COLO829 (cell line): ENCODE measurements at regions not wholly inside any gene's neighbourhood (a gene's known extent, or its start where the extent isn't known, plus 50 kb on each side); places are given as distances from the start of the nearest gene placed in this dataset.
A peak's percentile ranks its signal among the peaks of the same experiment; 100 is the strongest.
"Not testable (repeated sequence)": the region's sequence is repeated elsewhere in the genome, so short reads cannot be mapped to it uniquely, and the experiment has no call there.

Experiments used
- DNase-seq: peaks from one replicate; pipeline ENCODE4 v3.0.0; 2012; ENCODE audit warnings: low spot score

DNA sequence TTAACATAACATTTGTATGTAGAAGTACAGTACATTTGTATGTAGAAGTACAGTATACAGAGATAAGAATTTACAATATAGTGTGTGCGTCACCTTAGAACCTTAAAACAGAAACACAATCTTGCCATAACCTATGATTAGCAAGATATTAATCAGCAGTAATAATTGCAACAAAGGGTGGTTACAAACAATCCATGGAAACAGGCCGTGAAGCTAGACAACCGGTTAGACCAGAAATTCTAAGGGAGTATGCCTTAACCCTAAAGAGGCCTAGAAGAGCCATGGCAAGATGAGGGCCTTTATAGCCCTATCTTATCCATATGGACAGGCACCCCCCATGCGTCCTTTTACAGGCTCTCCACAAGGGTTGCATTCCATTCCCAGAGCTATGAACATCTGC, 605.9 kb downstream of the KCNT2 start:
- DNase-seq = not testable (repeated sequence)

DNA sequence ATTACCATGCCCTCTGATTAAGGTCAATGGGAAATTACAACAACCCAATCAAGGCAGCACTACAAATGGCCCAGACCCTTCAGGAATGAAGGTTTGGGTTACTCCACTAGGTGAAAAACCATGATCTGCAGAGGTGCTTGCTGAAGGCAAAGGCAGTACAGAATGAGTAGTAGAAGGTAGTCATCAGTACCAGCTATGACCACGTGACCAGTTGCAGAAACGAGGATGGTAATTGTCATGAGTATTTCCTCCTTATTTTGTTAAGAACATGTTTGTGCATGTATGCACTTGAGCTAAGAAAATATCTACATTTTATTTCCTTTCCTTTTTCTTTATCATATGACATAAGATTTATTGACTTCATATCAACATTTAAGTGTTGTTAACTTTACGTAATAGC, 607.1 kb downstream of the KCNT2 start:
- no peak for DNase-seq

DNA sequence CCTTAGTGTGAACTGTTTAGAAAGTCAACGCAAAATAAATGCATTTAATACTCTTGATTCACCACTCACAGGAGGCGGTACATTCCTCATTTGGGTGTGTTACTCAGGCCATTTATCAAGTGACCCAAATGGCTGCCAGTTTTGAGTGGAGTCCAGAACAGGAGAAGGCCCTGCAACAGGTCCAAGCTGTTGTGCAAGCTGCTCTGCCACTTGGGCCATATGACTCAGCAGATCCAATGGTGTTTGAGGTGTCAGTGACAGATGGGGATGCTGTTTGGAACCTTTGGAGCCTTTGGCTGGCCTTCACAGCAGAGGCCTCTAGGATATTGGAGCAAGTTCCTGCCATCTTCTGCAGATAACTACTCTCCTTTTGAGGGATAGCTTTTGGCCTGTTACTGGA, 609.2 kb downstream of the KCNT2 start:
- DNase-seq = no peak

DNA sequence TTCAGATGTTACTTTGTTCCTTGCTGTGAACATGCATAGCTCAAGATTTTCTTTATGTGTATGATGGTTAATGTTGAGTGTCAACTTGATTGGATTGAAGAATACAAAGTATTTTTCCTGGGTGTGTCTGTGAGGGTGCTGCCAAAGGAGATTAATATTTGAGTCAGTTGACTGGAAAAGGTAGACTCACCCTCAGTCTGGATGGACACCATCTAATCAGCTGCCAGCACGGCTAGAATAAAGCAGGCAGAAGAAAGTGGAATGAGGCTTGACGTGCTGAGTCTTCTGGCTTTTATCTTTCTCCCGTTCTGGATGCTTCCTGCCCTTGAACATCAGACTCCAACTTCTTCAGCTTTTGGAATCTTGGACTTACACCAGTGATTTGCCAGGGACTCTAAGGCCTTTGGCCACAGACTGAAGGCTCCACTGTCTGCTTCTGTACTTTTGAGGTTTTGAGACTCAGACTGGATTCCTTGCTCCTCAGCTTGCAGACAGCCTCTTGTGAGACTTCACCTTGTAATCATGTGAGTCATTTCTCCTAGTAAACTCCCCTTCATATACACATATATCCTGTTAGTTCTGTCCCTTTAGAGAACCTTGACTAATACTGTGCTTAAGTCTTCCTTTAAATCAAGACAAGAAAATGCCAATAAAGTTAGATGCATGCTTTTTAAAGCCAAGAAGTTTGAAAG, 626.6 kb downstream of the KCNT2 start:
- no peak for DNase-seq

DNA sequence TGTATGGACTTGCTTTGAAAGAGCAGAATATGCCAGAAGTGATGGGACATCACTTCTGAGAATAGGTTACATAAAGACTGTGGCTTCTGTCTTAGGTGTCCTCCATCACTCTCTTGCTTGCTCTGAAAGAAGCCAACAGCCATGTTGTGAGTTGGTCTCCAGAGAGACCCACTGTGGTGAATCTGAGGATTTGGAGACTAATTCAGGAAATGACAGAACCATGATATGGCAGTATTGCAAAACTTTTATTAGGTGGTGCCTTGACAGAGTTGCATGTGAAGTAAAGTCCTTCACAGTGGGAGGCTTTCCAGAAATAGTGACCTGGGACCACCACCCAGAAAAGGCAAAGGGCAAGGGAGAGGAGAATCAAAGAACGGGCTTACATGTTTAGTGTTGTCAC, 628.6 kb downstream of the KCNT2 start:
- no peak for DNase-seq

DNA sequence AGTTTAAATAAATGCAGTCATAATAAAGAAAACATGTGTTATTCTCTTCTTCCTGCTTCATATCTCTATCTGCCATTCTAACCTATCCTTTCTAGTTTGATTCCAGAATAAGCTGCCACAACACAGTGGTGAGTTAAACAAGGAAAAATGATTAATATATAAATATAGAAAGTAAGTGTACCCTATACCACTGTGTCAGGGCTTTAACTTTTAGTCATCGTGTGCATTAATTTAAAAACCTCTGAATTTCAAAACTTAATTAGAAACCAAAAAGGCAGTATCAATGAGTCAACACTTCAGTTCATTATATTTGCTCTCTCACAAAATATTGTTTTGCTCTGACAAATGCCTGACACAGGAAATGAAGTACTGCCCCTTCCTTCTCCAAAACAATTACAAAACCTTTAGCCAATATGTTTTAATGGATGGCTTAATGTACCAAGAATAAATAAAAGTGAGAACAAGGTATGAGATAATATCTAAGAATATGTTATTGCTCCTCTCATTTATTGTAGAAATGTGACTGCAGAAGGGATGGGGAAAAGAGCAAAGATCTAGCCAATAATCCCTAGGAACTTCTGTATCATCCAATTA, 634.8 kb downstream of the KCNT2 start:
- DNase-seq = no peak

DNA sequence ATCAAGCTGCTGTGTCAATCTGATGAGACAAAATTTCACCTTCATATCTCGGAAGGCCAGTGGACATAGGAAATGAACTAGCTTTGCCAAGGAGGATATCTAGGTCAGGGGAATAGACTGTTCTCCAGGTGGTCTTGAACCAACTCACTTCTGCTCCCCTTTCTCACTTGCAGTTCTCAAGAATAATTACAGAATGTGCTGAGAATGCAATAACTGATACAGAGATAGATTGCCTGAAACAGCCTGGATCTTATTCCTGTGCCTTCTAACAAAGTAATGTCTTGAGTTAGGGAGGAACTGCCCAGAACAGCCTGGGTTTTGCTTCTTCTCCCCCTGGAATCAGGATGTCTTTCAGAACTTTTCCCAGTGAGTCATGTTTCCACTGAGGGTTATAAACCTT, 636.7 kb downstream of the KCNT2 start:
- no peak for DNase-seq

DNA sequence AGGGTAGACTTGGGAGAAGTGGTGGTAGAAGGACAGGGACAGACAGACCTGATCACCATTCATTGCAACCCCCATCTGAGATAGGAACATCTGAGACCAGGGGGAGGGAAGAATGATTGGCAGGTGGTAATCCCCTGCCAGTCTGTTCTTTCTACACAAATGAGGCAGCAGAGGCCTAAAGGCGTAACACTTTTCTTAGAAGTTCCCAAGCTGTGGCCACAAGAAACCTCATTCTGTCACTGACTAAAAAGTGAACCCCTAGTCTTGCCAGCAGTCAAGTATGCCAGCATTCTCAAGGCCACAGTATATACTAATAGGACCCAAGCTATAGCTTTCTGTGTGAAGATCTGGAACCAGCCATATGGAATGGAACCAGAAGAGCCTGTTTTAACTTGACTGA, 638.0 kb downstream of the KCNT2 start:
- DNase-seq = no peak

DNA sequence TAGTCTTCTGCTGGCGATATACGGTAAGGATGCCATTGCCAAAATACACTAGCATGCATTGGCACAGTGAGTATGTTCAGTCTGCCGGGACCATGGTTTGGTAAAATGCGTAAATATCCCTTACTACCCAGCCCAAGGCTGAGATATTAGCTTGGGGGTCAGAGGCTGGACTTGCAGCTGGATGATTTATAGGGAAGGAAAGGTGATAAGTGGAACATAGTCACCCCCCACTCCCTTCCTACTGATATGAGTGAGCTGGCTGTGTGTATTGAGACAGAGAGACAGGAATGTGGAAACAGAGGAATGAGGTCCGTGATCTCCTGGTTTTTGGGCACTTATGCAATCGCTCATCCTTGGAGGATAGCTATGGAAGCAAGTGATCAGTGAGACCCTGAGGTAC, 642.8 kb downstream of the KCNT2 start:
- DNase-seq = no peak

DNA sequence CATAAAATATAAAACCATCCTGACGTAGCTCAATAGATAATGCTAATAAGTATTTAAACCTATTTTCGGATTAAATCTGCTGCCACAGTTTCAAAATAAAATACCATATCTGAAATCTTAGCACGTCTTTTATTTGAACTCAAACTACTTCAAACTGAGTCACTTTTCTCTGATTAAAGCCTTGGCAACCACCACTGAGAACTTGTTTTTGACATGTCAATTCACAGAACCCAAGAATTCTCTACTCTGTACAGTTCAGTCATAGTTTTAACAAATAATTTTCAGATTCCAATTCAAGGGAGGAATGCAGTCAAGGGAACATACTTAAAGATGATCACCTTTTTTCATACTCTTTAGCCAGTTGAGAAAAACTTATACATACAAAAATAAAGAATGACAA, 643.2 kb downstream of the KCNT2 start:
- no peak for DNase-seq

DNA sequence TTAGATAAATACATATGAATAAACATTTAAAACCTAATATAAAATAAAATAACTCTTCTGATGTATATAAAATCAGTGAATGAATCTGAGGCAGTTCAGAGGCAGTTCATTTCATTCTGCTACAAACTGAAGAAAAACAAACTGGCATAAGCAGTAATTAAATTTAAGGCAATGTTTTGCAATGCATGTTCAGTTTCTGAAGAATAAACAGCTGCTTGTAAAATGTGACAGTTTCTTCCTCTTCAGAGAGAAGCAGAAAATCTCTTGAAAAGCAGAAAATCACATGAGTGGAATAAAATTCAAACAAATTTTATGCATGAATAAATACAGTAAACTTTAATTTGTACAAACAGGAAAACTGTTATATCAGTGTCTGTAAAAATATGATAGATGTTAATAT, 643.7 kb downstream of the KCNT2 start:
- no peak for DNase-seq

DNA sequence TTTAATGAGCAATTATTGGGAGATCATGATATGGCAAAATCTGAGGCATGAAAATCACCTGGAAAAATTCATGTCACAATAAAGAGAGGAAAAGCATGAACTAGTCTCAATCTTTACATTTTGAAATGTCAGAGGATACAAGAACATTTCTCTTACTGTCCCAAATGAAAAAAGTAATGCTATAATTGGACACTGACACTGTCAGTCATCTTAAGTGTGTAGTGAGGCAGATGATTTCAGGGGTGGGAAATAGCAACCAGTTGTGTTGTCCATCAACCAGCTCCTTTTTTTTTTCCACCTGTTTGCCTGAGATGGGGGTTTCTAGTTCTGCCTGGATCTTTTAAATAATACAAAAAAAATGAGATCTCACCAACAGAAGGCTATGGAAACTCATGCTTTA, 646.2 kb downstream of the KCNT2 start:
- DNase-seq = no peak

DNA sequence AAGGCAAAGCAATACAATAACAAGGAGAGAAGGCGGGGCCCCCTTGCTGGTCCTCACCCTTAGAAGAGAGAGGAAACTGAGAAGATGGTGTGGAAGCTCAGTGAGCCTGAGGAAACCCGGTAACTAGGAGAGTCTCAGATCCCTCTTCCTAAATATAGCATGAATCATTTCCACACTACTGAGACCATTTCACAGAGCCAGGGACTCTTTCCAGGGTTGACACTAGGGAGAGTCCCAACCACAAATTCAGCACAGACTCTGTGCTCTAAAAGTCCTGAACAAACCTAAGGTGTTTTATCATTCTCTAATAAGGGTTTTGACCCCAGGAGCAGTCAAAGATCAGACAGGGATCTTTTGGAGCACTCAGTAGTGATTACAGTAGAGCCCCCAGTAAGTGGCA, 647.7 kb downstream of the KCNT2 start:
- no peak for DNase-seq

DNA sequence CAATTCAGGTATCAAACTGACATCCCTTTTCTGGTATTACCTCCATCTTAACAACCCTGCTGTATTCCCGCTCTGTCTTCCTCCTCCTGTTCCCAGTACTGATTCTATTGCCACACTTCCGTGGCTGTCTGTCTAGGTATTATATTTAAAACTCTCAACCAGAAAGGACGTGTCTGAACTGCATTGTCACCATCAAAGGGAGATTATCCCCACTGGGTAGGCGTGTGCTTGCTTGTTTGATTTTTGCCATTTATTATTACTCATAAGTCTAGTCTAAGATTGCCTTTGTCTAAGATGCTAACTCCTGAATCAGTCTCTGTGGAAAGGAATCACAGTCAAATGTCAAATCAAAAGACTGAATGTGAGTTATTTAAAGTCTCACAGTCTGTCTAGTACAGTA, 650.1 kb downstream of the KCNT2 start:
- peak; percentile 74 for DNase-seq

DNA sequence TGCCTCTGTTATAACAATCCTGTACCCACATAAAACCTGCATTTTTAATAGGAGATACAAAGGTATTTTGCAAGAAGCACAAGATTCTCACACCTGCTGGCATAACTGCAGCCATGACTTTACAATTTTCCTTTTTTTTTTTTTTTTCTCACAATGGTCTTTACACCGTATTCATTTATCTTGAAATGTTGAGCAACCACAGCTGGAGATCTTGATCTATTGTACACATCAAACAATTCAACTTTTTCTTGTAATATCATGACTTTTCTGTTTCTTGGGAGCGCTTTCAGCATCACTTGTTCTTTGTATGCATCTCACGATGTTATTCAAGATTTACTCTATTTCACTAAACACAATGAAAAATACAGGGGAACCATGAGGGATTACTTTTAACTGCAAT, 651.4 kb downstream of the KCNT2 start:
- no peak for DNase-seq

DNA sequence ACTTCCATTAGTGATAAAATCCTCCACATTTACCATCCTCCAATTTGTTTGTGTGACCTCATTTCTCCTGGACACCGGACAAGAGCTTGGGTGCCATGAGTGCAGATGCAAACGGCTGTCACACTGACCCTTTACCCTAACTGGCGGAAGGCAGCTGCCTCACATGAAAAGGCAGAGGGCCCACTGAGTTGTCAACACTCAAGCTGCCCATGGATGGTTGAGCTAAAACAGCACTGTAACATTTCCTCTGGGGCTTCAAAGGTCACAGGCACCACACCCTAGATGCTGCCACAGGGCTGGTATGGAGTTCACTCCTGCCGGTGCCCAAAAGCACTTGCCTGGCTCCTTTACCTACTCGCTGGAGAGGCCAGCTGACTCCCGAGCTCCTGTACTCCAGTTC, 653.4 kb downstream of the KCNT2 start:
- DNase-seq = no peak

DNA sequence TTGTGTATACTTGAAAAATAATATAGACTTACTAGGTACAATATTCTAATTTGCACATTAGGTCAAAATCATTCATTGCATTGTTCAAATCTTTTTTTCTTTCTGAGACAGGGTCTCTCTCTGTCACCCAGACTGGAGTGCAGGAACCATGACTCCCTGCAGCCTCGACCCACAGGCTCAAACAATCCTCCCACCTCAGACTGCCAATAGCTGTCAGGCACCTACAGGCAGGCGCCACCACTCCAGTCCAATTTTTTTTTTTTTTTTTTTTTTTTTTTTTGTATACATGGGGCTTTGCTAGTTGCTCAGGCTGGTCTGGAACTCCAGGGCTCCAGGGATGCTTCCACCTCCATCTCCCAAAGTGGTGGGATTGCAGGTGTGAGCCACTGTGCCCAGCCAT, 656.9 kb downstream of the KCNT2 start:
- DNase-seq = no peak

DNA sequence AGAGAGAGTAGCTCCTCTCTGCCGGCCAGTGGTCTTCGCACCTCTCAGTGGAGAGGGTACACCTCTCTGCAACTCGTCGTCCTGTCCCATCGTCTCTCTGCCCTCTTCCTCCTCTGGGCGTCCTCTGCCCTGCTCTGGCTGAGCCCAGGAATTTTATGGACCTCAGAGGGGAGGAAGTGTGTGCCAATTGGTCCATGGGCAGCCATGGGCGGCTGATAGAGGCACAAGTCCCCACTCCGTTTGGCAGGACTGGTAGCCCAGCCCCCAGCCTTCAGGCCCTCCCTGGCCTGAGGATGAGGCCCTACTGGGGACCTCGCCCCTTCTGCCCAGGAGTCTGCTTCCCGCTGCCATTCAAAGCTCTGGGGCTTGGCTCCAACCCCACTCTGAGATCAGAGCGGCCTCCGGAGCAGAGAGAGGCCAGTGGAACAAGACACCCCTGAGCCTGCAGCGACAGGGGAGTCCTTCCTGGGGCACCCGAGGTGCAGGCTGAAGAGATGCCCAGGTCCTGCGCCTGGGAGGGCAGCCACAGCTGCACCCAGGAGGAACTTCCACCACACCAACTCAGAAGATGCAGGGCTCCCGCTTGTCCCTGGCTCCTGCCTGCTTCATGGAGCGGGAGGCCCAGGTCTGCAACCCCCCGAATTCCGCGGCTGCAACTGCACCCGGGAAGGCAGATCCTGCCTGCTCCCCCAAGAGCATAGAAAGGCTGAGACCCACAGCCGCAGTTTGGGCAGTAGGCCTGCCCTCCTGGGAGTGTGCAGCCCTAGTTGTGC, 659.9 kb downstream of the KCNT2 start:
- DNase-seq = no peak

DNA sequence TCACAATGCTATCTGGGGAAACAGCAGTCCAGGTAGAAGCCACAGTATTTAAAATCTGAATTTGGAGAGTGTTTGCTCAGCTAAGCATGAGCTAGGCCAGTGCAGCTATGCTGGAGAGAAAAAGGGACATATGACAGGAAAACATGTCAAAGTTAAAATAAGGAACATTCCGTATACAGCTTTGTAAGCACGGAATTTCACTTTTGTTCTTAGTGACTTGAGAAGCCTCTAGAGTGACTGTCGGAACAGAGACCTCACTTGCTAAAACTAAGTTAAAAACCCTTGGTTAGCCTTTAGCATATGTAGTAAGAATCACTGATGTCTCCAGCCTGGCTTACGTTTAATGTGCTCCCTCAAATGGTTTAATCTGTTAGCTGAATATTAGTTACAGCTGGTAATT, 661.7 kb downstream of the KCNT2 start:
- DNase-seq = no peak

DNA sequence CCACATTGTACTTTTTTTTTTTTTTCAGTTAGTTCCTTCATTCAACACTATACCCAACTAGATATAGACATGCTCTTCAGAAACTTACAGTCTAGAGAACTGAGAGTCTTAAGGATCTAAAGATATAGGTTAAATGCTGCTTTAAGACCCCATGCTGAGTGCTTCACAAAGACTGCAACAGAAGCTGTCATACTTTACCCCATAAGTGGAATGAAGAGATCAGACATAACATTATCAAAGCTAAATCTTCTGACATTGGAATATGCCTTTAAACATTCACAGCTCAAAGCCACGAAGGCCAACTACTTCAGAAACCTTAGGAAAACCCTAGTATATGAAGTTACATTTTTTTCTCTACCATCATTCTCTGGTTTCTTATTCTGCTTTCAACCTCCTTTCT, 666.4 kb downstream of the KCNT2 start:
- no peak for DNase-seq

DNA sequence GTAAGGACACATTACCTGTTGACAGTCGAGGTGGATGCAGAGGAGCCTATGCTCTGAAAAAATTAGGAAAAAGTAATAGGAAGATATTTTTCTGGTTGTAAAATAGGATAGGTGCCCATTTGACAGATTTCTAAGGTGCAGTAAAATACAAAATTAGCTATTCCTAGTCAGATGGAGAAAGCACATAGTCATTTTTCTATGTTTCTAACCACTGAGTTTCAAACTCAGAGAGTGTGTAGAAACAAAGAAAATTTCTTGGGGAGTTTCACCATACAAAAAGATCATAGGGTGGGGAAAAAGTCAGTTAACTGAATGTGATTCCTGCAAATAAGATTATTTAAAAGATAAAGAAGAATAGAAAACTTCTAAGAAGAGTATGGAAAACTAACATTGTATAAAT, 666.9 kb downstream of the KCNT2 start:
- no peak for DNase-seq

DNA sequence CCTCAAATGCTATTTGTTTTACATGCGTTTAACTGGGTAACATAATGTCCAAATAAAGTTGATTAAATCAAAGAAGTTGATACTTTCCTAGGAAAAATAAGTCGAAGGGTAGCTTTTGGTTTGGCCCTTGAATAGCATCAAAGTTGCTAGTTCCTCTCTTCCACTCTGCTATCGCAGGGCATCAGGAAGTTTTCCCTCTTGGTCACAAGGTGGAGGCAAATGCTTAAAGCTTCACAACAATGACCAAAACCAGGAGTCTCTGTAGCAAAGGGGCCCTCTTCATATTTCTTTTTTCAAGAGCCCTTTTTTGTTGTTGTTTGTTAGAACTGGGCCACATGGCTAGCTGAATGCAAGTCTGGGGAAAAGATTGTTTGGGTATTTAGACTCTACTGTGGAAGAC, 668.4 kb downstream of the KCNT2 start:
- DNase-seq = peak; percentile 28

DNA sequence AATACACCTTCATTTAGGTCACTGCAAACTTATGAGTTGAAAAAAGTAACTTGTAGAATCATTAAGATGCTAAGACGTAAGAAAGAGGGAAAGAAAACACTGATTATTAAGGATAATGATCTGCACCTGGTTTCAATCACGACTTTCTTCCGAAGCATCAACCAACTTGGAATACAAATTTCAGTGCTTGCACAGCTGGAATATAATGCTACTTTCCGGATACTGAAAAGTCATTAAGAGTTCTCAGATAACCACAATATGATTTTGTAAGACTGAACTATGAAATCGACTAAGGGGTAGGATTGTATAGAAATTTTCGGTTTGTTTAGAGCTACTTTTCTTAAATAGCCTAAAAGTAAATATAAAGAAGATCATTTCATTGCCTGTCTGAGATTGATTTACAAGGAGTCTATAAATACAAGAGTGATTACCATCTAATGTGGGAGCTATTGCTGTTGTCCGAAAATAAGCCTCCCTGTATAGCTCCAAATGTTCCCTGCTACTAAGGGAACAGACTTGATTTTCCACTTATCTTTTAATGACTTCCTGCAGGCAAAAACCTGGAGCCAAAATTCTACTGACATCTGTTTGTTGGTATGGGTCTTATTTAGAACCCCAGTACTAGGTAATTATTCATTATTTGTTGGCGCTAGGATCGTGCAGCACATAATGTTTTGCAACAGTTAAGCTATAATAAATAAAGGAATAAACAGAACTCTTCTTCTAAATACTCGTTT, 673.3 kb downstream of the KCNT2 start:
- no peak for DNase-seq
